Activated T-helper 17 cell treated with anti-CD3 and anti-CD28 coated beads, Interleukin-2, amount 50 U/mL, for 72 hours (primary cell): ENCODE measurements at regions not wholly inside any gene's neighbourhood (a gene's known extent, or its start where the extent isn't known, plus 50 kb on each side); places are given as distances from the start of the nearest gene placed in this dataset.
"Not testable (repeated sequence)": the region's sequence is repeated elsewhere in the genome, so short reads cannot be mapped to it uniquely, and the experiment has no call there.

Experiments used
- ATAC-seq: fragments of 150-1000 bp; cut with Tn5 transposase; replicated peaks from 2 replicates; pipeline ENCODE4 v1.10.0; 2021; ENCODE audit warnings: mild to moderate bottlenecking, moderate library complexity
- H3K27ac Mint-ChIP-seq: one replicate; pipeline ENCODE4 v1.8.0; 2022; ENCODE audit warnings: mixed read lengths
- H3K27me3 Mint-ChIP-seq: one replicate; pipeline ENCODE4 v1.8.0; 2022; ENCODE audit warnings: mixed read lengths
- H3K36me3 Mint-ChIP-seq: one replicate; pipeline ENCODE4 v1.8.0; 2022; ENCODE audit warnings: low read depth, mild to moderate bottlenecking, mixed read lengths
- H3K4me1 Mint-ChIP-seq: one replicate; pipeline ENCODE4 v1.8.0; 2022; ENCODE audit warnings: mixed read lengths
- H3K4me3 Mint-ChIP-seq: one replicate; pipeline ENCODE4 v1.8.0; 2022; ENCODE audit warnings: mild to moderate bottlenecking, mixed read lengths
- H3K9me3 Mint-ChIP-seq: one replicate; pipeline ENCODE4 v1.8.0; 2022; ENCODE audit warnings: mixed read lengths

DNA sequence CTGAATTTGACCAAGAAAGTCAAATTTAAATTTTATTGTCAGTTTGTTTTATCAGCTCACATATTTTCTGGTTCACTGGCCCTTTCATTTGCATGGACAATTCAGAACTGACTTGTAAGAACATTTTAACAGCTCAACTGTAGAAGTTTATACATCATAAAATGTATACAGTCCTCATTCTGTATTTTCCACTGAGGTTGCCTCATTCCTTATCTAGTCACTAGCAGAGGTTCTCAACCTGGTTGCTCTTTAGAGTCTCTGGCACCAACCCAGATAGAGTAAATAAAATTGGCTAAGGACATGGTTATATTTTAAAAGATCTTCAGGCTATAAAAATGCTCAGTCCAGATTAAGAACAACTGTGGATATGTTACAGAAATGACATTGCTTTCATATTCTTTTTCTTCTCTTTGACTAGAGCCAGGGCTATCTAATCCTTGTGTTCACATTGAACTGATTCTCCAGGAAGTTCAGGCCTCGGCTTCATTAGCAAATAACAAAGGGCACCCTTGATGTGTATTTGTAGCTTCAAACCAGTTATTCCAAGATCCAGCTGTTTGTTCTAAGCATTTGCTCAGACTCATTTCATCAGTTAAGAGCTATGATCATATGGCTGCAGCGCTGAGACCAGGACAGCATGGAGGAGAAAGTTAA, 782.5 kb downstream of the ETS1 start:
- Mint-ChIP-seq H3K36me3 (no peaks in the 10 kb centered on the region), H3K27me3 (peaks cover 17% of the 10 kb centered on the region), H3K27ac (no peak overlapping the region), H3K4me3 (no peak overlapping the region), H3K4me1 (no peaks in the 10 kb centered on the region), H3K9me3 (no peaks in the 10 kb centered on the region)
- ATAC-seq: no peak

DNA sequence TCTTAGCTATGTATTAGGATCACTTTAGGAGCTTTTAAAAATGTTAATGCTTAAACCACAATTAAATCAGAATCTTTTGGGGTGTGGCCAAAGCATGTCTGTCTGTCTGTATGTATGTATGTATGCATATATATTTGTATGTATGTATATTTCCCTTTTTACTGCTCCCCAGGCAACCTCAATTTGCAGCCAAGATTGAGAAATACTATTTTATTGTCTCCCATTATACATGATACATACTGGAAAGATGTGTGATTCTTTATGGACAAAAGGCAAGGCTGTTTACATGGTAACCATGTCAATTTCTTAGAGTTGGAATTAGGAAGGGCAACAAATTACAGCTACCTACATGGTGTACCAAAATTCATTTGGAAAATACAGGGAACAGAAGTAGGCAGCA, 783.6 kb downstream of the ETS1 start:
- no peak for ATAC-seq
- Mint-ChIP-seq H3K36me3 (no peaks in the 10 kb centered on the region), H3K27me3 (peaks cover 17% of the 10 kb centered on the region), H3K27ac (no peak overlapping the region), H3K4me3 (no peak overlapping the region), H3K4me1 (no peaks in the 10 kb centered on the region), H3K9me3 (no peaks in the 10 kb centered on the region)

DNA sequence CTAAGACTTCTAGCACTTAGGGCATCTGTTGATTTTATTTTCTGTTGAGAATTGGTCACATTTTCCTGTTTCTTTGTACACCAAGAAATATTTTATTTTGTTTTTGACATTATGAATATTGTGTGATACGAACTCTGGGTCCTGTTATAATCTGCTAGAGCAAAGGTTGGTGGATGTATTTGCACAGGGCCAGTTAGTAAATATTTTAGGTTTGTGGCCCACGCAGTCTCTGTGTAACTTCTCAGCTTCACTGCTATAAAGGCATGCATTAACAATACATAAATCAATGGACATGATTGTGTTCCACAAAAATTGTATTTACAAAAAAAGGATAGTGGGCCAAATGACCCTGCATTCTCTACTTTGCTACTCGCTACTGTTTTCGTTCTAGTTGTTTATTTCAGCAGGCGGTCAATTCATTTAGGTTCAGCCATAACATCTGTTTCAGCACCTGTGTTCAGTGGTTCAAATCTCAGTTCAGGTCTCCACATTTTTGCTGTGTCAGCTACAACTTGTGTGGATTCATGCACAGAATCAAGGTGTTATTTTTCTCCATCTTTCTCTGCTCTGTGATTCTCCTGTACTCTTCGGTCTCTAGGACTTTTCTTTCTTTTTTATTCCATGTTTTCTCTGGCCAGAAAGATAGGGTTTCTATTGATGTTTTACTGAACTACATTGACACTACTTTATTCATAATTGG, 786.2 kb downstream of the ETS1 start:
- Mint-ChIP-seq H3K4me3 (no peak overlapping the region), H3K27me3 (peaks cover 11% of the 10 kb centered on the region), H3K36me3 (no peaks in the 10 kb centered on the region), H3K27ac (no peak overlapping the region), H3K9me3 (no peaks in the 10 kb centered on the region), H3K4me1 (no peaks in the 10 kb centered on the region)
- no peak for ATAC-seq

- no peaks in the 10 kb centered on the region for H3K9me3 Mint-ChIP-seq
- H3K4me1 Mint-ChIP-seq: no peaks in the 10 kb centered on the region
- no peak overlapping the region for H3K4me3 Mint-ChIP-seq
- no peak overlapping the region for H3K27ac Mint-ChIP-seq
- no peak for ATAC-seq
- H3K36me3 Mint-ChIP-seq: no peaks in the 10 kb centered on the region
- peaks cover 7% of the 10 kb centered on the region for H3K27me3 Mint-ChIP-seq
These were observed 792.0 kb downstream of the ETS1 start for GRCh38 chr11:127795326-127795725.

DNA sequence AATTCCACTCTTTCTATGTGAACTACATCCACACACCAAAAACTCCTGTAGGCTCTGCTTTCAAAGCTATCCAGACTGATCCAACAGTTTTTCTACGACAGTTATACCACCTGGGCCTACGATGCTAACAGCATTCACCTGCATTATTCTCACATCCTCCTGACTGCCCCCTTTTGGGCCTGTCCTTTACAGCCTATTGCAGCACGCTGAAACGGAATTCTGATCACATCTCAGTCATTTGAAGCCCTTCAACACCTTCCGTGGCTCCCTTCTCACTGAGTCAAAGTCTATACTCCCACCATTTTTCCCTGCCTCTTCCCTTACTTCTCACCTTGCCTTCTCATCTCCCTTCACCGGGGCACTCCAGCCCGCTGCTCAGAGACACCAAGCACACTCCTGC, 791.3 kb upstream of the KIRREL3 start:
- no peaks in the 10 kb centered on the region for H3K4me1 Mint-ChIP-seq
- H3K9me3 Mint-ChIP-seq: no peaks in the 10 kb centered on the region
- H3K27ac Mint-ChIP-seq: no peak overlapping the region
- ATAC-seq: no peak
- peaks cover 3% of the 10 kb centered on the region for H3K27me3 Mint-ChIP-seq
- H3K4me3 Mint-ChIP-seq: no peak overlapping the region
- no peaks in the 10 kb centered on the region for H3K36me3 Mint-ChIP-seq

- no peak overlapping the region for H3K27ac Mint-ChIP-seq
- no peak overlapping the region for H3K4me3 Mint-ChIP-seq
- peaks cover 10% of the 10 kb centered on the region for H3K27me3 Mint-ChIP-seq
- H3K4me1 Mint-ChIP-seq: no peaks in the 10 kb centered on the region
- no peak for ATAC-seq
- no peaks in the 10 kb centered on the region for H3K9me3 Mint-ChIP-seq
- H3K36me3 Mint-ChIP-seq: no peaks in the 10 kb centered on the region
These were observed 790.0 kb upstream of the KIRREL3 start for GRCh38 chr11:127790592-127790991.

DNA sequence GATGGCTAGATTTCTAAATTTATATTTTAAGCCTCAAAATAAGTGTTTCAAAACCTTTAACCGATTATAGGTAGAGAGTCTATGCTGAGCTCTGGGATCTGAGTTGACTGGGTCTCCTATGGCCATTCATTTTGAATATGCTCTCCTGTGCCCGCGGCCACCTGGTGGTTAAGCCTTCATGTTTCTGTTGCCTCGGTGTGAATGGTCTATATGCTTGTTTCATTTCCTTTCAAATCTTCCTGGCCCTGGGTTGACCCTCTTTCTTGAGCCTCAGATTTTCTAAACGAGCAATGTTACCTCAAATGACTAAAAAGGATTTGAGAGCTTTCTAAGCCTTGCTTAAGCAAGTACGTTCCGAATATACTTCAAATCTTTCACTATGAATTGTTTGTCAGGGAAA, 789.4 kb upstream of the KIRREL3 start:
- peaks cover 13% of the 10 kb centered on the region for H3K27me3 Mint-ChIP-seq

GRCh38 chr11:127772938-127773337, 772.4 kb upstream of the KIRREL3 start:
- not testable (repeated sequence) for ATAC-seq, H3K9me3 Mint-ChIP-seq, H3K27ac Mint-ChIP-seq, H3K4me1 Mint-ChIP-seq, H3K4me3 Mint-ChIP-seq, H3K36me3 Mint-ChIP-seq
- peaks cover 17% of the 10 kb centered on the region for H3K27me3 Mint-ChIP-seq

More for the DNA sequence above, 789.4 kb upstream of the KIRREL3 start:
- no peak for ATAC-seq
- no peaks in the 10 kb centered on the region for H3K4me1 Mint-ChIP-seq
- no peak overlapping the region for H3K27ac Mint-ChIP-seq
- H3K4me3 Mint-ChIP-seq: no peak overlapping the region
- H3K9me3 Mint-ChIP-seq: no peaks in the 10 kb centered on the region
- no peaks in the 10 kb centered on the region for H3K36me3 Mint-ChIP-seq

DNA sequence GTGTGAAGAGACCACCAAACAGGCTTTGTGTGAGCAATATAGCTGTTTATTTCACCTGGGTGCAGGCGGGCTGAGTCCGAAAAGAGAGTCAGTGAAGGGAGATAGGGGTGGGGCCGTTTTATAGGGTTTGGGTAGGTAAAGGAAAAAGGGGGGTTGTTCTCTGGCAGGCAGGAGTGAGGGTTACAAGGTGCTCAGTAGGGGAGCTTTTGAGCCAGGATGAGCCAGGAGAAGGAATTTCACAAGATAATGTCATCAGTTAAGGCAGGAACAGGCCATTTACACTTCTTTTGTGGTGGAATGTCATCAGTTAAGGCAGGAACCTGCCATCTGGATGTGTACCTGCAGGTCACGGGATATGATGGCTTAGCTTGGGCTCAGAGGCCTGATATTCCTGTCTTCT, 768.4 kb upstream of the KIRREL3 start:
- H3K27me3 Mint-ChIP-seq: peaks cover 23% of the 10 kb centered on the region
- H3K4me1 Mint-ChIP-seq, H3K9me3 Mint-ChIP-seq, ATAC-seq, H3K27ac Mint-ChIP-seq, H3K36me3 Mint-ChIP-seq, H3K4me3 Mint-ChIP-seq: not testable (repeated sequence)

- no peak overlapping the region for H3K4me3 Mint-ChIP-seq
- H3K36me3 Mint-ChIP-seq: no peaks in the 10 kb centered on the region
- H3K9me3 Mint-ChIP-seq: no peaks in the 10 kb centered on the region
- no peak overlapping the region for H3K27ac Mint-ChIP-seq
- peaks cover 12% of the 10 kb centered on the region for H3K27me3 Mint-ChIP-seq
- H3K4me1 Mint-ChIP-seq: no peaks in the 10 kb centered on the region
- ATAC-seq: no peak
These were observed 766.2 kb upstream of the KIRREL3 start for GRCh38 chr11:127766734-127767133.

GRCh38 chr11:127738771-127739286, 738.3 kb upstream of the KIRREL3 start:
- Mint-ChIP-seq H3K27me3 (peaks cover 5% of the 10 kb centered on the region), H3K4me3 (no peak overlapping the region), H3K9me3 (no peaks in the 10 kb centered on the region), H3K4me1 (no peaks in the 10 kb centered on the region), H3K36me3 (no peaks in the 10 kb centered on the region), H3K27ac (no peak overlapping the region)
- ATAC-seq: no peak

GRCh38 chr11:127737499-127737898, 736.9 kb upstream of the KIRREL3 start:
- Mint-ChIP-seq H3K4me1 (no peaks in the 10 kb centered on the region), H3K9me3 (no peaks in the 10 kb centered on the region), H3K27me3 (peaks cover 5% of the 10 kb centered on the region), H3K4me3 (no peak overlapping the region), H3K36me3 (no peaks in the 10 kb centered on the region), H3K27ac (no peak overlapping the region)
- no peak for ATAC-seq

DNA sequence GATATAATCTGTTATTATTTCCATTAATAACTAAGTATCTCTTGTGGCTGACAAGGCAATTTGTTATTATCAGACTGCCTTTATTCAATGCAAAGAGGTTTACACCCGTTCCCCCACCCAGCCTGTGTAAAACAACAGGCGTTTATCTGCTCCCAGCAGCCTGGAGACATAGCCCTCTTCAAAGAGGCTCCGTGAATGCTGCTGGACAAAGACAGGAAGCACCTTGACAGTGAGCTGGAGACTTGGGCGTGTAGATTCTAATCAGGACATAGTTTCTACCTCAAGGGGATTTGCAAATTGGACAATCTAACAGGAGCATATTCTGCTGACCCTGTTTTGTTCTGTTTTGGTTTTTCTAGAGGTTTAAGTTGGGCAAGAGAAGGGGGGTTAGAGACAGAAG, 733.0 kb upstream of the KIRREL3 start:
- Mint-ChIP-seq H3K27me3 (peaks cover 8% of the 10 kb centered on the region), H3K36me3 (no peaks in the 10 kb centered on the region), H3K9me3 (no peaks in the 10 kb centered on the region), H3K4me3 (no peak overlapping the region), H3K4me1 (no peaks in the 10 kb centered on the region), H3K27ac (no peak overlapping the region)
- ATAC-seq: no peak

- H3K36me3 Mint-ChIP-seq: no peaks in the 10 kb centered on the region
- H3K27ac Mint-ChIP-seq: no peak overlapping the region
- no peak overlapping the region for H3K4me3 Mint-ChIP-seq
- no peaks in the 10 kb centered on the region for H3K9me3 Mint-ChIP-seq
- no peak for ATAC-seq
- H3K27me3 Mint-ChIP-seq: peaks cover 3% of the 10 kb centered on the region
- no peaks in the 10 kb centered on the region for H3K4me1 Mint-ChIP-seq
These were observed 725.8 kb upstream of the KIRREL3 start for GRCh38 chr11:127726367-127726766.

DNA sequence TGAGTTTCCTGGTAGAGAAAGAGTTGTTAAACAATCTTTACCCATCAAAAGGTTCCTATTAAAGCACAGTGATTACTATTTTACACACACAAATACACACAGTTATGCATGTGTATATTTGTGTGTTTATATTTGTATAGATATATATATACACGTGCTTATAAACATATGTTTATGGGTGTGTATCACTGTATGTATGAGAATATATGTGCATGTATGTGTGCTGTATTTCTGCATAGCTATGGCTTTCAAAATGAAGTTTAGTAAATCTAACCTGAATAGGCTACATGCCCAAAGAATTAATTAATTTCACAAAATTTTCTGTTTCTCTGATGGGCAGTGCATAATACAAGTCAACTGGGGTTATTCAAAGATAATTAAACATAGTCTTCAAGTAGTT, 723.1 kb upstream of the KIRREL3 start:
- no peak for ATAC-seq

More for the DNA sequence above, 723.1 kb upstream of the KIRREL3 start:
- no peaks in the 10 kb centered on the region for H3K36me3 Mint-ChIP-seq
- no peaks in the 10 kb centered on the region for H3K9me3 Mint-ChIP-seq
- no peak overlapping the region for H3K27ac Mint-ChIP-seq
- no peak overlapping the region for H3K4me3 Mint-ChIP-seq
- H3K4me1 Mint-ChIP-seq: no peaks in the 10 kb centered on the region
- H3K27me3 Mint-ChIP-seq: no peaks in the 10 kb centered on the region
